GM19395 (cell line): ENCODE measurements at regions not wholly inside any gene's neighbourhood (a gene's known extent, or its start where the extent isn't known, plus 50 kb on each side); places are given as distances from the start of the nearest gene placed in this dataset.

Source experiments
- ATAC-seq: cut with Tn5 transposase; IDR thresholded peaks from one replicate; pipeline ENCODE4 v1.9.1; 2021; ENCODE audit warnings: mild to moderate bottlenecking, moderate library complexity; ENCODE audit not compliant: unreplicated experiment

- no peak for ATAC-seq
Observed at GRCh38 chr2:62447411-62447810, 58.6 kb downstream of the TMEM17 start.

GRCh38 chr2:62446491-62446890 lies 59.5 kb downstream of the TMEM17 start:
- ATAC-seq = no peak

GRCh38 chr2:62443886-62444285 lies 62.1 kb downstream of the TMEM17 start:
- no peak for ATAC-seq

DNA sequence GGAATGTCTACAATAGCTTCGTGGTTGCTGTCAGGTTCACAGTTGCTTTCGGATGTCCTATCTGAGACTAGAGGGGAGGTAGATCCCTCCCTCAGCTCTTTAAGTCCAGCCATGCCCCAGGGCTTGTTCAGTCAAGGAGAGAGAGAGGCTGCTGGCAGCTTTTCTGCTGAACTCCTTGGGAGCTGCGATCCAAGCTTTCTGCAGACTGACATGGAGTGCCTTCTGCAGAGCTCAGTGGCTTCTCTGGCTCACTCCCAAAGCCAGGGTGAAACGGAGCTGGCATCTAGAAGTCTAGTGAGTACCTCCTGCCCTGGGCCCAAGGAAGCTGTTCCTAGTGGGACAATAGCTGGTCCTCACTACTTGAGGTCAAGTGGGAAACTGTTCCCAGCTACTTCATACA lies 62.5 kb downstream of the TMEM17 start:
- ATAC-seq = no peak

- no peak for ATAC-seq
Observed at GRCh38 chr2:62441824-62442223, 64.2 kb downstream of the TMEM17 start.

DNA sequence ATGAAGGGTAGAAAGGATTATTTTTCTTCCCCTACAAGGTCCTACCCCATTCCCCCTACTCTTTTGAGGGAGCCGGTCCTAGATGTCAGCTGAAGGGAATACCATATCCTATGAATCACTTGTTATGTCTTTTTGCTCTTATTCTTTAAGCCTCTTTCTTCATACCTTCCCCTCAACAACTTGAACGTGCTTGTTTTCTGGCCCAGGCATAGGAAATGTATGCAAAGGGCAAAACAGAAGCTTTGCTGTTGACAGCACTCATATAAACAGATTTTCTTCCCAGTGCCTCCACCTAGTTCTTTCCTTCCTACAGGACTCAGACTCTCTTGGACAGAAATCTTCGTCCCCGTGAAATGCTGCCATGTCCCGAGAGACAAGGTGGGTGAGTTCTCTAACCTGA lies 64.6 kb downstream of the TMEM17 start:
- no peak for ATAC-seq

- ATAC-seq = no peak
Observed at GRCh38 chr2:62440281-62440946, 65.6 kb downstream of the TMEM17 start.

GRCh38 chr2:62439425-62439824 lies 66.6 kb downstream of the TMEM17 start:
- ATAC-seq = no peak

GRCh38 chr2:62437785-62438184 lies 68.2 kb downstream of the TMEM17 start:
- no peak for ATAC-seq

DNA sequence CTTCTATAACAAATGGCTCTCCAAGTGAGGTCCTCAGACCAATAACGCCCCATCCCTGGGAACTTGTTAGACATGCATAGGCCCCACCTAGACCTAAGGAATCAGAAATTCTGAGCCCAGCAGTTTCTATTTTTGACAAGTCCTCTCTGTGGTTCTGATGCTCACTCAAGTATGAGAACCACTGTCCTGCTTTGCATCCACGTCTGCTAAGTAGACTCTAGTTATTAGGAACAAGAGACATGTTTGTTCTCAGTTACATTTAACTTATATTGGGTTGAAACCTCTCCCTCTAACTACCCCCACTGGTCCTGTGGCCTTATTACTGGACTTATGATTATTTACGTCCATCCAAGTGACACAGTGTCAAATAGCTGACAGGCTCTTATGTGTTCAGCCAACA lies 70.3 kb downstream of the TMEM17 start:
- ATAC-seq = peak; percentile 87

DNA sequence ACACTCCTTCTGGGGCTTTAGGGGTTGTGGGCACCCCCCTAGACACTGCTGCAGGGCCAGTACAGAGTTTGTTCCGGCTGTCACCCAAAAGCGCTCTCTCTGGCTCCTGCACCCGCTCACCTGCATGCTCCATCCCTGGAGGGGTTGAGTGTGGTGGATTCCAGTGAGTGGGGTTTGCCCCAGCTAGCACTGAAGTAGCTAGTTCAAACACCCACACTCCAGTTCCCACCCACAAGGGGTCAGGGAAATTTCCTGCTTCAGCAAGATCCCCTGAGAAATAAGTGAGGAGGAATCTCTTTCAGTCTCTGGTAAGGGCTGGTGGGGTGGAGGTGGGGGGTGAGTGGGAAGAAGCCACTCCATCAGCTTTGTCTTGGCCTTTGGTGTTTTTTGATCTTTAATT lies 73.6 kb downstream of the TMEM17 start:
- no peak for ATAC-seq

- ATAC-seq = no peak
Observed at GRCh38 chr2:62431512-62431911, 74.5 kb downstream of the TMEM17 start.

DNA sequence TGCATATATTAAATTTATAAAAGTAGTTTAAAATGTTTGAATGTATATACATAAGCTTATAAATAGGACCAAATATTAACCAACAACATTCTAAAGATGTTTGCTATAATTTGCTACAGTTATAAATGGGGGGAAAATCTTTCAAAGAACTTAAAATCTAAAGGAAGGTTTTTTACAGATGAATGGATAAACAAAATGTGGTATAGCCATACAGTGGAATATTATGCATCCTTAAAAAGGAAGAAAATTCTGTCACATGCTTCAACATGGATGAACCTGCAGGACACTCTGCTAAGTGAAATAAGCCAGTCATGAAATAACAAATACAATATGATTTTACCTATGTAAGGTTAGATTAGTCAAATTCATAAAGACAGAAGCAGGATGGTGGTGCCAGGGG lies 75.8 kb downstream of the TMEM17 start:
- ATAC-seq = no peak

DNA sequence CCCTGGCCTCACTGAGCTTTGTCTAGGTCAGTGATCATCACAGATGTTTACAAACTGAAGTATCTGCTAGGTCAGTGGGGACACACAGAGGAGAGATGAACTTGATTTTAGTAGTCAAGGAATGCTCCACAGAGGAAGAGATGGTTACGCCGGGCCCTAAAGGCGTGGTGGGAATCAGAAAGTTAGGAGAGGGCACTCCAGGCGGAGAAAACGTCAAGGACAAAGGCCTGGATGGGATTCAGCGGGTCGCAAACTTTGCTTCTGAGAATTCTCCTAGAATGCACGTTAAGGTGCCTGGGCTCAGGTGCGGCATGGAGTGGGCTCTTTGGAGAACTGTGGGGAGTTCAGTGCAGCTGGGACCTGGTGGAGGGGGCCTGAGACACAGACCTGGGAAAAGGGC lies 78.8 kb downstream of the TMEM17 start:
- ATAC-seq = no peak

GRCh38 chr2:62426154-62426912 lies 79.7 kb downstream of the TMEM17 start:
- no peak for ATAC-seq

DNA sequence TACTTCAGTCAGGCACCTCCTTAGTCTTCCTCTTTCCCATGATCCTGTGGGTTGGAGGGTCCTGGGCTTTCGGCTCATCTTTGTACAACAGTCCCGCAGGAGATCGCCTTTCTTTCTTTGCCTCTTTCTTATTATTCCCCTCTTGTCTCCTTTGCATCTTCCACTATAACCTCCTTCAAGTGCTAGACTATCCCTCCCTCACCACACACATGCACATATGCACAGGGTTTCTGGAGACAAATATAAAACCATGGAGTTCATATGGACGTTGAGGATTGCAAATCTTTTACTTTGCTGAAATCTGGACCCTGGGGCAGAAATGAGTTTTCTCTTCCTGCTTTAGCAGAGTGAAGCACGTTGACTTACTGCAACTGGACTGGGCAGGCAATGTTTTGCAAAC lies 80.3 kb downstream of the TMEM17 start:
- ATAC-seq = no peak

GRCh38 chr2:62424899-62425298 lies 81.1 kb downstream of the TMEM17 start:
- ATAC-seq = no peak

DNA sequence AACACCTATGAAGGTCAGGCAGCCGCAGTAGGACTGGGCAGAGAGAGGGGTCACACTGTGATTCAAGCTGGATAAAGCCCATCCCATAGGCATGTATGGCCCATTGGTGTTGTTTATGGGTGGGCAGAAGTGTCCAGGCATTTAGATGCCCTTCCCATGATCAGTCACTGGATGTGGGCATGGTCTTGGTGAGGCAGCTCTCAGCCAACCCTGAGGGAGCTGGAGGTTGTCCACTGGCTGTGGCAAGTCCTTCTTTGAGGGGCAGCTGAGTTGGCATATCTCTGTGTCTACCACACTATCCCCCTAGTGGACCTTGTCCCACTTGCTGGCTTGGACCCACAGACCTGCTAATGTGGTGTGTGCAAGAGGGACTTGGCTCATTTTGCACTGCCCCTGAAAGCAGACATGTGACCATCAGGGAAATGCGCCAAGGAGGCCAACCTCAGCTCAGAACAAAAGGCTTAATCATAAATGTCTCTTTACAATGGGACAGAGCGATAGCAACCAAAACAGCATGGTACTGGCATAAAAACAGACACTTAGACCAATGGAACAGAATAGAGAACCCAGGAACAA lies 82.0 kb downstream of the TMEM17 start:
- ATAC-seq = no peak

DNA sequence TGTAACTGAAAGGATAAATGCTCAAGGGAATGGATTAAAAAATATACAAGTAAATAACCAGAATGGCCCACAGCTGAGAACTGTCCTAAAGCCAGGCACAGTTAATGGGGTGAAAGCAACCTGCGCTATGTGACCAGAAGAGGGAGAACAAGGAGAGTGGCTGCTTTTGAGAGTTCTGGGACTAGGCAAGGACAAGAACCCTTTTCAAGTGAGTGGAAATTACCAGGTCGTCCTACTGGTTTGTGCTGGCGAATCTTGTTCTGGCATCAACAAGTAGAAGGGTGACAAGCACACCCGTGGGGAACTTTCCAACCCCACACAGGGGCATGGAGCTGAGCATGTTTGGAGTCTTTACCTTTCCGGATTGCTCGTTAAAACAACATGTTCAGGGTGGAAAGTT lies 82.8 kb downstream of the TMEM17 start:
- ATAC-seq = no peak

DNA sequence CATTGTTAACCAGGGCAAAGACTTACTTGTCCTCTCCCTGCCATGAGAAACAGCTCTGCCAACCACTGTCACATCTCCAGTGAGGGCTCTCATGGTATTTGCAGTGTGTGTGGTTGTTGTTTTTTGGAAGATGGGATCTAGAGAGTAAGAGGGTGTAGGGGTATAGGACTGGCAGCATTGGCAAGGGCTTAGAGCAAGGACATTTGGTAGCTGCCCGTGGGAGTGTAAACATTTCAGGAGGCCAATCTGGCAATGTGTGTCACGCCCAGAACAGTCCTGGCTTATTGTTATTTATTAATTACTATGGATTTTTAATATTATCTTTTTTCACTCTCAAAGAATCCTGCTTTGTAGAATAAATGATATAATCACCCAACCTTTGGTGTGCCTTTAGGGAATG lies 90.5 kb downstream of the TMEM17 start:
- peak; percentile 23 for ATAC-seq

DNA sequence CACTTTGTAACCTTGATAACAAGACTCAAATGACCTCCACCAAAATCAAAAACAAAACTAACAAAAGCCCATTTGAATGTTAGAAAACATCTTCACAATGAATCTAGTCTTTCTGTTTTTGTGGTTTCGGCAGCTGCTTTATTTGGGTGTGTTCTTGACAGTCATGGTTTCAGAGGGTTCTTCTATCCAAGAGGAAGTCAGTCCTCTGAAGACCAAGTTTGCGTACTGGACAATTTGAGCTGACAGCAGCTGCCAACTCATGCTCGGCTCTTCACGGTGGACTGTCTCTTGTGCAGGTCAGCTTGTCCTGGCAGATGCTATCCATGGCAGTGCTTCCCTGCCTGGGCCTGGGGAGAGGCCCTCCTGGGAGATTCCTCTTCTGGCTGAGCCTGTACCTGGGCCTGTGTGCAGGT lies 91.0 kb downstream of the TMEM17 start:
- ATAC-seq = peak; percentile 84

DNA sequence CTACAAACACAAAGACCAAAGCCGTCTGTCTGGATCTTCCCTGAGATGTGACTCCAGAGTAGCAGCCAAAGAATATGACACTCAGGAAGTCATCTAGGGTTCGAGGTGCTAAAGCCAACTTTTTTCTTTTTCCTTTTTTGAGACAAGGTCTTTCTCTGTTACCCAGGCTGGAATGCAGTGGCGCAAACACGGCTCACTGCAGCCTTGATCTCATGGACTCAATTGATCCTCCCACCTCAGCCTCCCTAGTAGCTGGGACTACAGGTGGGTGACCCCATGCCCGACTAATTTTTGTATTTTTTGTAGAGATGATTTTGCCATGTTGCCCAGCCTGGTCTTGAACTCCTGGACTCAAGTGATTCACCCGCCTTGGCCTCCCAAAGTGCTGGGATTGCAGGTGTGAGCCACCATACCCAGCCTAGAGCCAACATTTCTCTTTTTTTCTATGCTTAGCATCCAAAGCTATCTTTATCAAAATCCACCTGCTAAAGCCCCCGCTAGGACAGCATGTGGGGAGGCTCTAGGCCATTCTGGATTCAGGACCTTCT lies 92.8 kb downstream of the TMEM17 start:
- ATAC-seq = no peak
